Germinal center (tissue), 1 donor: ENCODE measurements at regions not wholly inside any gene's neighbourhood (a gene's known extent, or its start where the extent isn't known, plus 50 kb on each side); places are given as distances from the start of the nearest gene placed in this dataset.

ENCODE experiments used
- DNase-seq: peaks from one replicate; pipeline ENCODE4 v3.0.0; 2012; ENCODE audit warnings: mixed read lengths, low spot score

- DNase-seq = no peak
These were observed 178.4 kb downstream of the MRPL14 start for GRCh38 chr6:43948527-43949485.

- DNase-seq = no peak
These were observed 177.8 kb downstream of the VEGFA start for GRCh38 chr6:43947860-43948259.

- no peak for DNase-seq
These were observed 176.8 kb downstream of the VEGFA start for GRCh38 chr6:43946641-43947363.

- DNase-seq = no peak
These were observed 175.7 kb downstream of the VEGFA start for GRCh38 chr6:43945768-43946080.

GRCh38 chr6:43944908-43945767 is 175.1 kb downstream of the VEGFA start:
- DNase-seq = no peak

- no peak for DNase-seq
These were observed 173.8 kb downstream of the VEGFA start for GRCh38 chr6:43943781-43944250.

- no peak for DNase-seq
These were observed 173.2 kb downstream of the VEGFA start for GRCh38 chr6:43943099-43943766.

GRCh38 chr6:43942616-43943015 is 172.6 kb downstream of the VEGFA start:
- DNase-seq = no peak

- no peak for DNase-seq
These were observed 172.0 kb downstream of the VEGFA start for GRCh38 chr6:43942011-43942442.

GRCh38 chr6:43941174-43941573 is 171.2 kb downstream of the VEGFA start:
- DNase-seq = no peak

- no peak for DNase-seq
These were observed 170.5 kb downstream of the VEGFA start for GRCh38 chr6:43940393-43941087.

- no peak for DNase-seq
These were observed 170.0 kb downstream of the VEGFA start for GRCh38 chr6:43940071-43940392.

- no peak for DNase-seq
These were observed 169.5 kb downstream of the VEGFA start for GRCh38 chr6:43939281-43940070.

GRCh38 chr6:43938178-43939105 is 168.4 kb downstream of the VEGFA start:
- no peak for DNase-seq

GRCh38 chr6:43937236-43938177 is 167.5 kb downstream of the VEGFA start:
- DNase-seq = no peak

GRCh38 chr6:43936476-43936875 is 166.5 kb downstream of the VEGFA start:
- no peak for DNase-seq

- no peak for DNase-seq
These were observed 166.0 kb downstream of the VEGFA start for GRCh38 chr6:43935921-43936439.
